K562 (cell line): ENCODE measurements at regions not wholly inside any gene's neighbourhood (a gene's known extent, or its start where the extent isn't known, plus 50 kb on each side); places are given as distances from the start of the nearest gene placed in this dataset.

Experiments used
- ATAC-seq: fragments of 200-7000 bp; cut with Tn5 transposase; 3 replicates; pipeline ENCODE4 v1.9.1; 2020; ENCODE audit warnings: moderate library complexity
- BruUV-seq: library from RNA; stranded (reverse); fragments of 400-500 nt; replicated peaks from 2 replicates; lab custom pipeline; 2021; lab: Mats Ljungman, UMichigan
- CTCF ChIA-PET: fragments of 300-600 bp; formaldehyde crosslinking; extraction: SDS; loops from one replicate; lab custom pipeline; 2021; ENCODE audit warnings: low intra/inter-chr PET ratio; lab: Yijun Ruan, JAX
- POLR2A ChIA-PET: fragments of 300-600, 350-650 bp; sonication (Branson Sonifier 250); formaldehyde crosslinking; extraction: SDS; loops from one replicate; lab custom pipeline; 2021; ENCODE audit warnings: antibody characterized with exemption, inconsistent platforms; lab: Yijun Ruan, JAX
- DNase-seq, 4 experiments: peaks; one replicate each; pipeline versions ENCODE4 v3.0.0 to v3.0.0-alpha.2; 2011 to 2018; ENCODE audit warnings: low spot score in 3 of 4, mixed read lengths in 3 of 4; ENCODE audit errors: extremely low read depth in 1 of 4
- FAIRE-seq: peaks from 2 replicates; lab custom pipeline; 2011; peaks lifted over from hg19 to GRCh38; lab: Jason Lieb, UNC
- H2AFZ ChIP-seq: 2 replicates; pipeline ENCODE4 v1.6.0; 2011; ENCODE audit warnings: low read depth, low read length, control low read depth, inconsistent platforms
- H3K27ac ChIP-seq: fragments of 200-600 bp; 3 replicates; pipeline ENCODE4 v1.8.0; 2011; ENCODE audit warnings: low read depth, mild to moderate bottlenecking, control low read depth, inconsistent platforms, low read length, moderate library complexity, mixed read lengths; ENCODE audit errors: extremely low read depth
- H3K27me3 ChIP-seq, 2 experiments: fragments of 300-600 bp in 1 of 2; 2 replicates in 1 of 2; 3 replicates in 1 of 2; pipeline versions ENCODE4 v1.6.0 to v1.8.0; 2011; ENCODE audit warnings: inconsistent platforms in 2 of 2, low read length in 2 of 2, mild to moderate bottlenecking in 1 of 2, mixed read lengths in 1 of 2, moderate library complexity in 1 of 2; ENCODE audit not compliant: control insufficient read depth in 2 of 2, insufficient read depth in 2 of 2
- H3K36me3 ChIP-seq: fragments of 300-600 bp; 3 replicates; pipeline ENCODE4 v1.8.0; 2011; ENCODE audit warnings: mild to moderate bottlenecking, low read length, inconsistent platforms; ENCODE audit not compliant: control insufficient read depth, insufficient read depth
- H3K4me1 ChIP-seq, 2 experiments: fragments of 200-600 bp in 1 of 2; replicated peaks in 1 of 2; 2 replicates in 1 of 2; 3 replicates in 1 of 2; pipeline versions ENCODE4 v1.5.1 to v1.8.0; 2011; ENCODE audit warnings: inconsistent platforms in 2 of 2, low read length in 2 of 2, mild to moderate bottlenecking in 1 of 2, mixed read lengths in 1 of 2, moderate library complexity in 1 of 2; ENCODE audit not compliant: control insufficient read depth in 2 of 2, insufficient read depth in 2 of 2
- H3K4me2 ChIP-seq: 2 replicates; pipeline ENCODE4 v1.6.1; 2011; ENCODE audit warnings: low read length, control low read depth, inconsistent platforms, mixed read lengths; ENCODE audit not compliant: insufficient read depth
- H3K4me3 ChIP-seq: fragments of 200-600 bp; sonication (generic), shearing (Covaris generic); 2 replicates; pipeline ENCODE4 v1.5.1; 2016; ENCODE audit warnings: control low read depth, inconsistent platforms
- H3K79me2 ChIP-seq: fragments of 200-600 bp; 3 replicates; pipeline ENCODE4 v1.8.0; 2011; ENCODE audit warnings: low read length, inconsistent platforms; ENCODE audit not compliant: control insufficient read depth, insufficient read depth
- H3K9ac ChIP-seq, 2 experiments: 2 replicates each; pipeline versions ENCODE4 v1.6.0 to v1.6.1; 2011; ENCODE audit warnings: low read depth in 2 of 2, low read length in 2 of 2, control low read depth in 1 of 2, inconsistent platforms in 1 of 2, mild to moderate bottlenecking in 1 of 2, mixed read lengths in 1 of 2; ENCODE audit not compliant: insufficient read depth in 1 of 2
- H3K9me1 ChIP-seq: one replicate; pipeline ENCODE4 v1.6.0; 2011; ENCODE audit warnings: inconsistent platforms, mild to moderate bottlenecking, low read length, moderate library complexity; ENCODE audit not compliant: control insufficient read depth, insufficient read depth
- H3K9me3 ChIP-seq: replicated peaks from 2 replicates; pipeline ENCODE4 v1.5.1; 2011; ENCODE audit warnings: low read depth, low read length, inconsistent platforms; ENCODE audit not compliant: control insufficient read depth, insufficient read depth
- H4K20me1 ChIP-seq: replicated peaks from 2 replicates; pipeline ENCODE4 v1.6.1; 2011; ENCODE audit warnings: low read length, inconsistent platforms, mixed read lengths; ENCODE audit not compliant: control insufficient read depth, insufficient read depth
- ARID4B ChIP-seq: sonication (generic); formaldehyde crosslinking; IDR thresholded peaks from 2 replicates; pipeline ENCODE4 v1.8.0; 2022; ENCODE audit warnings: mild to moderate bottlenecking, missing genetic modification reagents
- CREB3L1 ChIP-seq: fragments of 450-650 bp; IDR thresholded peaks from 2 replicates; pipeline ENCODE4 v1.6.1; 2014; ENCODE audit warnings: low read depth, mild to moderate bottlenecking, moderate library complexity, borderline replicate concordance
- FOXK2 ChIP-seq, 2 experiments: fragments of 450-650 bp; IDR thresholded peaks in 1 of 2; conservative IDR thresholded peaks in 1 of 2; 2 replicates each; pipeline ENCODE4 v1.6.1; 2016; ENCODE audit warnings: low read depth in 2 of 2, mild to moderate bottlenecking in 1 of 2
- MECOM ChIP-seq: fragments of 250-450 bp; sonication (Bioruptor Pico); IDR thresholded peaks from 2 replicates; pipeline ENCODE4 v1.8.0; 2022; ENCODE audit warnings: inconsistent platforms
- MYC ChIP-seq, 2 experiments: fragments of 250-450 bp in 1 of 2; sonication (Bioruptor Pico) in 1 of 2; IDR thresholded peaks; 2 replicates each; pipeline versions ENCODE4 v1.5.1 to v1.6.1; 2012 to 2021; ENCODE audit warnings: low read depth in 2 of 2, borderline replicate concordance in 1 of 2, improper control_type of control experiment in 1 of 2, low read length in 1 of 2, mild to moderate bottlenecking in 1 of 2, moderate library complexity in 1 of 2
- PCBP1 ChIP-seq: fragments of 200-400 bp; formaldehyde crosslinking; IDR thresholded peaks from 2 replicates; pipeline ENCODE4 v1.6.1; 2018; ENCODE audit warnings: mild to moderate bottlenecking, low read depth, low read length; ENCODE audit not compliant: poor library complexity, severe bottlenecking
- SP2 ChIP-seq: IDR thresholded peaks from 2 replicates; pipeline ENCODE4 v1.6.1; 2011; ENCODE audit warnings: mild to moderate bottlenecking, low read depth, low read length, moderate library complexity; ENCODE audit not compliant: poor library complexity, severe bottlenecking; ENCODE audit errors: extremely low read depth
- ZFP91 ChIP-seq: sonication (generic); formaldehyde crosslinking; IDR thresholded peaks from 2 replicates; pipeline ENCODE4 v1.8.0; 2022; ENCODE audit warnings: mild to moderate bottlenecking, missing genetic modification reagents
- ZSCAN29 ChIP-seq: fragments of 450-650 bp; IDR thresholded peaks from 2 replicates; pipeline ENCODE4 v1.6.1; 2017
- WGBS: fragments of 100-300 bp; shearing (Covaris generic); methylation state at CpG from one replicate; pipeline ENCODE4 v1.1.6; 2016; ENCODE audit warnings: low coverage, mixed read lengths; ENCODE audit not compliant: insufficient coverage; ENCODE audit errors: missing lambda C conversion rate; 5-methylcytosine and 5-hydroxymethylcytosine counted together
- in situ Hi-C: fragments of 300-500 bp; cut with MboI; formaldehyde crosslinking; loops from 4 replicates; pipeline ENCODE4 v1.15.0; 2018; ENCODE audit warnings: inconsistent platforms, mixed read lengths
- intact Hi-C: fragments of 100-400 bp; cut with micrococcal nuclease; formaldehyde crosslinking; loops from 2 replicates; pipeline ENCODE4 v1.14.2; 2022

GRCh38 chr14:43168371-43168925, 1338.6 kb downstream of the FSCB start (continued):
- TF ChIP-seq ARID4B (CRISPR knock-in tag) (no peak), MECOM (CRISPR knock-in tag) (no peak), MYC (IDR thresholded peaks at IDR 0.05; ENCODE audit: low read depth, low read length) (no peak), MYC (CRISPR knock-in tag; IDR thresholded peaks at IDR 0.05; ENCODE audit: borderline replicate concordance, low read depth) (no peak), ZSCAN29 (no peak), FOXK2 (conservative IDR thresholded peaks at IDR 0.05 in 1 of 2, IDR thresholded peaks at IDR 0.05 in 1 of 2; ENCODE audit: low read depth in 2 of 2) (no peak)

GRCh38 chr14:43166163-43166562, 1340.9 kb downstream of the FSCB start:
- no peaks in the 10 kb centered on the region for H3K9me3 ChIP-seq
- no peak overlapping the region for H3K27ac ChIP-seq
- TF ChIP-seq SP2: no peak
- TF ChIP-seq PCBP1: no peak
- no peak for TF ChIP-seq CREB3L1
- TF ChIP-seq ZFP91: no peak
- H2AFZ ChIP-seq: no peak overlapping the region
- ChIA-PET POLR2A (no interaction called here), CTCF (no interaction called here)
- H4K20me1 ChIP-seq: no peaks in the 10 kb centered on the region
- no peak overlapping the region for H3K4me3 ChIP-seq
- H3K36me3 ChIP-seq: no peaks in the 10 kb centered on the region
- in situ Hi-C loops: no loop called here
- no peak for DNase-seq
- no peaks in the 10 kb centered on the region for H3K79me2 ChIP-seq
- FAIRE-seq: no peak
- no peaks in the 10 kb centered on the region for H3K4me1 ChIP-seq
- no peak overlapping the region for H3K9ac ChIP-seq
- no peaks in the 10 kb centered on the region for H3K9me1 ChIP-seq
- no TSS peak for BruUV-seq
- intact Hi-C loops: no loop called here
- WGBS: 0% methylated on average over 2 of the region's 2 CpGs
- no peak for ATAC-seq
- H3K4me2 ChIP-seq: no peak overlapping the region
- H3K27me3 ChIP-seq: no peaks in the 10 kb centered on the region
